Mammary epithelial cell (primary cell): ENCODE measurements at regions not wholly inside any gene's neighbourhood (a gene's known extent, or its start where the extent isn't known, plus 50 kb on each side); places are given as distances from the start of the nearest gene placed in this dataset.

Experiments used
- EZH2 ChIP-seq: IDR thresholded peaks from 2 replicates; pipeline ENCODE4 v1.6.1; 2012; ENCODE audit warnings: low read length, inconsistent platforms, borderline replicate concordance
- TF ChIP-seq, protein P1 (sequence below), 2 donors: IDR thresholded peaks in 1 of 2; conservative IDR thresholded peaks in 1 of 2; 2 replicates each; pipeline ENCODE4 v1.5.1; 2011 to 2012; ENCODE audit warnings: inconsistent platforms in 2 of 2, low read length in 2 of 2, mild to moderate bottlenecking in 2 of 2, control low read depth in 1 of 2, low read depth in 1 of 2; ENCODE audit not compliant: insufficient read depth in 1 of 2; ENCODE audit errors: extremely low read depth in 1 of 2

DNA sequence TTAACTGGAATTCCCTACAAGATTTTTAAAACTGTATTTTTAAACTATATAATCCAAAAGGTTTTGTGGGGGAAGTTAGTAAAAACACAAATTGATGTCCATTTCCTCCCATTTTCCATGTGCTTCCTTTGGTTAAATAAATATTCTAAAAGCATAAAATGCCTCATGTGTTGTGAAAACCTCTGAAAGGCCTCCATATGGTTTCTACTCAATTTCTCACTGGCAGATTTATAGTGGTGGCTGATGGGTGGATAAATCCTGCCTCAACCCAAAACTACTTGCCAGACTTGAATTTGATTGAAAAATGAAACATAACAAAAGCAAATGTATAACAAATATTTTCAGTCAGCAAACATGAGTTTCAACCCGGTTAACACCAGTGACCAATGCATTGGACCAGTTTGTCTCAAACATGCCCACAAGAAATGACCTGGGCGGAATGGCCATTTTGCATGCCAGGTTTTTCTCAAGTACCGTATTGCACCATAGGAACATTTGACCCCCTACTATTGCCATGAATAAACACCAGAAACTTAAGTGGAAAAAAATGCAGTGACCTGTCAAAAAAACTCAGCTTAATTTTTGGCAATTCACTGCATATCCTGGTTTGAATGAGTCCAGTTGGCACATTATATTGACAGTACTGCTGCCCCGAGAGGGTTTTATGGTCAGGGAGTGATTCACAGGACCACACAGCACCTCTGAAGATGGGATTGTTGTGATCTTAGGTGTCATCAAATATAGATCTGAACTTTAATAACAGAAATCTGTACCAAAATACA is 454.6 kb upstream of the ANKRD30A start:
- TF ChIP-seq, protein P1, sequence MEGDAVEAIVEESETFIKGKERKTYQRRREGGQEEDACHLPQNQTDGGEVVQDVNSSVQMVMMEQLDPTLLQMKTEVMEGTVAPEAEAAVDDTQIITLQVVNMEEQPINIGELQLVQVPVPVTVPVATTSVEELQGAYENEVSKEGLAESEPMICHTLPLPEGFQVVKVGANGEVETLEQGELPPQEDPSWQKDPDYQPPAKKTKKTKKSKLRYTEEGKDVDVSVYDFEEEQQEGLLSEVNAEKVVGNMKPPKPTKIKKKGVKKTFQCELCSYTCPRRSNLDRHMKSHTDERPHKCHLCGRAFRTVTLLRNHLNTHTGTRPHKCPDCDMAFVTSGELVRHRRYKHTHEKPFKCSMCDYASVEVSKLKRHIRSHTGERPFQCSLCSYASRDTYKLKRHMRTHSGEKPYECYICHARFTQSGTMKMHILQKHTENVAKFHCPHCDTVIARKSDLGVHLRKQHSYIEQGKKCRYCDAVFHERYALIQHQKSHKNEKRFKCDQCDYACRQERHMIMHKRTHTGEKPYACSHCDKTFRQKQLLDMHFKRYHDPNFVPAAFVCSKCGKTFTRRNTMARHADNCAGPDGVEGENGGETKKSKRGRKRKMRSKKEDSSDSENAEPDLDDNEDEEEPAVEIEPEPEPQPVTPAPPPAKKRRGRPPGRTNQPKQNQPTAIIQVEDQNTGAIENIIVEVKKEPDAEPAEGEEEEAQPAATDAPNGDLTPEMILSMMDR (conservative IDR thresholded peaks at IDR 0.05 in 1 of 2, IDR thresholded peaks at IDR 0.05 in 1 of 2; ENCODE audit: extremely low read depth in 1 of 2, insufficient read depth in 1 of 2, low read depth in 1 of 2, low read length in 2 of 2): no peak
- TF ChIP-seq EZH2: no peak
